HG02759 (cell line): ENCODE measurements at regions not wholly inside any gene's neighbourhood (a gene's known extent, or its start where the extent isn't known, plus 50 kb on each side); places are given as distances from the start of the nearest gene placed in this dataset.
"Not testable (repeated sequence)": the region's sequence is repeated elsewhere in the genome, so short reads cannot be mapped to it uniquely, and the experiment has no call there.

Experiments
- ATAC-seq: cut with Tn5 transposase; IDR thresholded peaks from one replicate; pipeline ENCODE4 v1.9.1; 2021; ENCODE audit warnings: mild to moderate bottlenecking, moderate library complexity; ENCODE audit not compliant: unreplicated experiment

DNA sequence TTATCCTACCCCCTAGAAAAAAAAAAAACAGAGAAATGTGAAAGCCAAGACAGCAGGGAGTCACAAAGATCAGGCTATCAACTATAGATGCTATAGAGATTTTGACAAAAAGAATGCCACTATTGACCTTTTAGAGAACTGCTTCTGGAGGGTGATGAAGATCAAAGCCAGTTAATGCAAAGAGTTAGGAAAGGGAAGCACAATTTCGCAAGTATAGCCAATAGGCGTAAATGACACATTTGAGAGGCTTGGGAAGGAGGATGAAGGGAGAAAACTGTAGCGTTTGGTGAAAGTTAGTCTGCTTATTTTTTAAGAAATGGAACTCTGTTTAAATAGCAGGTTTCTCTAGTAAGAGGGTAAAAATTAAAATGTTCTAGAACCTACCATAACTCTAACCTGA, 190.7 kb downstream of the DUSP6 start:
- ATAC-seq, result no peak

DNA sequence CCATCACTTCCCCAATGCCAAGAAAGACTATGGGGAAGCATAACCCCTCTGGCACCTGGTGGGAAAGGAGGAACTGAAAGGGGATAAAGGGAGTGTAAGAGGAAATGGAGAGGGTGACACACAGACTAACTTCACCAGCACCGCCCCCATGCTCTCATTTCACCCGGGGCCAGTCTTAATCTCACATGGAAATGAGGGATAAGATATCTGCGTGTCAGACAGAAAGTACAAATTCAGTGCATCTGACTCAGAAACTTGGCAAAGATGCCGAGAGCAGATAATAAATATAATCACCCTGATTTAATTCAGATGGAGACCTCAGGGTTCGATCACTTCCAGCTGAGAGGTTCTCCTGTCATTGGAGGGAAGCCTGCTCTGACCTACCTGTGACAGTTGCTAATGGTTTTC, 191.6 kb downstream of the DUSP6 start:
- no peak for ATAC-seq

DNA sequence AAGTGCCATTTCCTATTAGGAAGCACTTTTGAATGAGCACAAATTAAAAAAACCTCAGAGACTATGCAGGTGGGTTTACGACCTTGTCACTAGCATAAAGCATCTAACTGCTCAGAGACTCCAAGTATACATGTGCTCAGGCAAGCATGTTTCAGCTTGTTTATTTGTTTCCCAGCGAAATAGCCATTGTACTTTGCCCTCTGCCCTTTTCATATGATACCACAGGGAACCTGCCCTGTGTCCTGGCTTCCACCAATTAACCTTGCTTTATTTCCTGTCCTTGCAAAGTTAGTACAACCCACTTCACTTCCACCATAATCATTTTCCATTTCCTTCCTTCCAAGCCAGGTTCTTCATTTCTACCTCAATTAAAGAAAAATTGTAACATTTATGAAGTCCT, 194.9 kb downstream of the DUSP6 start:
- no peak for ATAC-seq

DNA sequence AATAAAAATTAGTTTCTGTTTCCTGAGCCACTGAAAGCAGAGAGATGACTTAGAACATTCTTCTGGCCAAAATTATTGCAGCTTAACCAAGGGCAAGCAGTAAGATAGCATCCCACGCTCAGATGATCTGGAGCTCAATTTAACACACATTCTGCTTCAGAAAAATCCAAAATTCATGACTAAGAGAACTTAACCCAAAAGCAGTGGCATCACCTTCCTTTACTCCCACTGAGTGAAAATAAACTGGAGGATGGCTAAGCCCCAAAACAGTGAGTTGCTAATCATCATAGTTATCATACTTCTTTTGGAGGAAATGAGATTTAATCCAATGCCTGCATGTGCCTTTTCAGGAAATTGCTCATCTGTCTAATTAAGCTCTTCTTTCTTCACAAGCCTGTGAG, 195.4 kb downstream of the DUSP6 start:
- no peak for ATAC-seq

DNA sequence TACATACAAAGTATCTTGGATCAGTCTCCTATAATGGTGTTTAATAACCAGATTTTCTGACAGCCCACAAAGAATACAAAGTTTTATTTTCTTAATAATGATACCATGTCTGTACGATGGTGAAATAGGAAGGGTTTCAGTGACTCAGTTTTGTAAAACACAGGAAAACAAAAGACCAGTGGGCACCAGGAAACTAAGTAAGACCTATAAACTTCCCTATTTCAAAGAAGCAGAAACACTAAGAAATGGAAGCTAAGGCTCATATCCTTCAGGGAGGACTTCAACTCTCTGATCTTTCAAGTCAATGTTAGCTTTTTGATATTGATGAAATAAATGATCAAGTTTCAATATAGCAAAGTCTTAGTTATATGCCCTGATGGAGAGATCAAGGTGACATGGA, 196.0 kb downstream of the DUSP6 start:
- no peak for ATAC-seq

DNA sequence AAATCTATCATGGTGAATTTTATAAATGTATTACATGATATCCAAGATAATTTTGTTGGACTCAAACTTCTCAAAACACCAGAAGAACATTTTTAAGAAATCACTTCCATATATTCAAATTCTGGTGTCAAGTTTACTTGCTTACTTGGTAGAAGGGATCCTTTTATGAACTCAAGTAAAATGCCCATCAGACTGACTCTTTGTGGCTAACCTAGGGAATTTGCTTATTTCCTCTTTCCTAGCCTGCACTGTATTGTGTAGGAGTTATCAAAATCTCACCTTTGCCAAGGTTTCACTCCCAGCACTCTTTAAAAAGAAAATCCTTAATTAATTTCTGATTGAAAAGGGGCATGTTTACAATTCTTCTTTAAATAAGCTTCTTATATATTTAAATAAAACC, 196.5 kb downstream of the DUSP6 start:
- ATAC-seq, result no peak

DNA sequence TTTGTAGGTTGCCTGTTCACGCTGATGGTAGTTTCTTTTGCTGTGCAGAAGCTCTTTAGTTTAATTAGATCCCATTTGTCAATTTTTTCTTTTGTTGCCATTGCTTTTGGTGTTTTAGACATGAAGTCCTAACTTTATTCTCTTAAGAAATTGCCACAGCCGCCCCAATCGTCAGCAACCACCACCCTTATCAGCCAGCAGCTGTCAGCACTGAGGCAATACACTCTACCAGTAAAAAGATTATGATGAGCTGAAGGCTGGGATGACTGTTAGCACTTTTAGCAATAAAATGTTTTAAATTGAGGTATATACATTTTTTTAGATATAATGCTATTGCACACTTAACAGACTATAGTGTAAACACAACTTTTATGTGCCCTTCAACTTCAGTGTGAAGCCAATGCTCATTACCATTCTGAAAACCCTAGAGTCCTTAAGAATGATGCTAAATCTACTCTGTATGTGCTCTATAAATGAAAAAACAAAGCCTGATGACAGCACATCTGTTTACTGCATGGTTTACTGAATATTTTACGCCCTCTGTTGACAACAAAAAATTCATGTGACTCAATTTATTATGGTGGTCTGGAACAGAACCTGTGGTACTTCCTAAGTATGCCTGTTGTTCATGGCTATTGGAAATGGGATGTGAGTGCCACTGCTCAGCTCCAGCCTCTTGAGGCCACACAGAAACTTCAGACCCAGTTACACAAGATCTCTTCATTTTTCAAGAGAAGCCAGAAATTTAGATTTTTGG, 197.4 kb downstream of the DUSP6 start:
- no peak for ATAC-seq

DNA sequence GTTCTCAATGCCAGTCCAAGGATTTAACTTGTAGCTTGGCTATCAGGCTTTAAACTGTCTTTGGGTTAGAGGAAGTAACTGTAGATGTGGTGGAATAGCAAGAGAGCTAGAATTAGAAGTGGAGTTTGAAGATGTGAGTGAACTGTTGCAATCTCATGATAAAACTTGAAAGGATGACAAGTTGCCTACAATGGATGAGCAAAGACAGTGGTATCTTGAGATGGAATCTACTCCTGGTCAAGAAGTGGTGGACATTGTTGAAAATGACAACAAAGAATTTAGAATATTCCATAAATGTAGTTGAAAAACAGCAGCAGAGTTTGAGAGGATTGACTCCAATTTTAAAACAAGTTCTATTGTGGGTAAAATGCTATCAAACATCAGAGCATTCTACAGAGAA, 199.0 kb downstream of the DUSP6 start:
- no peak for ATAC-seq

DNA sequence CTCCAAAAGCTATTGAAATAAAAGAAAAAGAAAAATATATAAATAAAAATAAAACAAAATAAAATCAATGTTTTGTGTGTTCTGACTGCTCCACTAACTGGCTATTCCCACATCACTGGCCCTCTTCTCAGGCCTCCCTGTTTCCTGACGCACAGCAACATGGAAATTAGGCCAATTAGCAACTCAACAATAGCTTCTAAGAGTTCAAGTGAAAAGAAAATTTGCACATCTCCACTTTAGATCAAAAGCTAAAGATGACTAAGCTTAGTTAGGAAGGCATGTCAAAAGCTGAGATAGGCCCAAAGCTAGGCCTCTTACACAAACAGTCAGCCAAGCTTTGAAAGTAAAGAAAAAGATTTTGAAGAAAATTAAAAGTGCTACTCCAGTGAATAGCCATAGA, 200.8 kb downstream of the DUSP6 start:
- ATAC-seq, result no peak

DNA sequence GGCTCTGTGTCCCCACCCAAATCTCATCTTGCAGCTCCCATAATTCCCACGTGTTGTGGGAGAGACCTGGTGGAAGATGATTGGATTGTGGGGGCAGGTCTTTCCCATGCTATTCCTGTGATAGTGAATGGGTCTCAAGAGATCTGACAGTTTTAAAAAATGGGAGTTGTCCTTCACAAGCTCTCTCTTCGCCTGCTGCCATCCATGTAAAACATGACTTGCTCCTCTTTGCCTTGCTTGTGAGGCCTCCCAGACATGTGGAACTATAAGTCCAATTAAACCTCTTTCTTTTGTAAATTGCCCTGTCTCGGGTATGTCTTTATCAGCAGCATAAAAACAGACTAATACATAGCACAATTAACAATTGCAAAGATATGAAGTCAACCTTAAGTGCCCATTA, 201.5 kb downstream of the DUSP6 start:
- not testable (repeated sequence) for ATAC-seq

DNA sequence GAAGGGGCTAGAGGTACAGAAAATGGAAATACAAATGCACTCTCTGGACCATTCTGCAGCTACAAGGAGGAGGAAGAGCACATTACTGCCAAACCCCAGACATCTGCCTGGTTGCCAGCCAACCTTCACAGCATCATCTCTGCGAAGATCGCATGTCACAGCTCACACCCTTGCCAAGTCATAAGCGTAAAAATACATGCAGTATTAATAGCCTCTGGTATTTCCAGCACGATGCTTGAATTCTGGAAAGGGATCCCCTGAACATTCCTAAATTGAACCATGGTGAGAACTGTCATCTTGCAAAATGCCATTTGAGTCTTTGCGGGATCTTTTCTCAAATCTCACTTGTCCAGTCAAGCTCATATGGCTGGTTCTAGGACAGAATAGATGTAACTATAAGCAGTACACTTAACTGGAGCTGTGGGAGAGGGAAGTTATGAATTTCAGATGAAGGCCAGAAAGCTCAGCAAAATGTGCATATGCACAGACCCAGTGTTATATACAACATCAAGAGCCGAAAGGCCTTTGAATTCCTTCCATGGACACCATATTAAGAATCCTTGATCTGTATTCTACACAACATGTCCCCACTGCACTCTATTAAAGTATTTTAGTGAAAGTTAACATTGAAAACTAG, 211.6 kb downstream of the DUSP6 start:
- ATAC-seq, result no peak

DNA sequence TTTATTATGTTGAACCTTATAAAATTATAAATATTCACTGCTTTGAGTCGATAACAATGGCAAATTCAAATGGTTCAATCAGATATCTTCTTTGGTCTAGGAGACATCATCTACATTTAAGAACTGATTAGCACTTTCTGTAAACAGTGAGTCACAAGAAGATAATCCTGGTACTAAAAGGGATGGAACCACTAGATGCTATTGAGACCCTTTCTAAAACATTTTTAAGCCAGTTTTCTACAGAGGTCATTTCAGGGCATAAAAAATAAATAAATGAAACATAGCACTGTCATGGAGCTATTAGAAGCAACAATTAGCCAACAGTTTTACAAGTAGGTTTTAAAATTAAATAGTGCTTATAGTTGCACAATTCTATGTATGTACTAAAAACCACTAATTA, 212.2 kb downstream of the DUSP6 start:
- ATAC-seq, result no peak

DNA sequence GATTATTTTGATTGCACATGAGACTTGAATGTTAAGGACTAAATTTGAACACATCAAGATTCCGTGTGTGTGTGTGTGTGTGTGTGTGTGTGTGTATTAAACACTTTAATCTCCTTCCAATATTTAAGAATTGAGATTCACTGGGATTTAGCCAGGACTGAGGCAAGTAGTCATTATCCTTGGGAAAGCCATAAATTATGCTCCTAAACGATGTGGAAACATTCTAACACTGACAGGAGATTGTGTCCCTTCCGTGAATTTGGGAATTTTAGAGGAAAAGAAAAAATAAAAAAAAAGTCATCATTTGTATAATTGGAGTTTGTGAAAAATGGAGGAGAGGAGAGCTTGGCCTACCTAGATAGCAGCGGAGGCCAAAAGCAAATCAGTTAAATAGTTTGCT, 212.9 kb downstream of the DUSP6 start:
- no peak for ATAC-seq

DNA sequence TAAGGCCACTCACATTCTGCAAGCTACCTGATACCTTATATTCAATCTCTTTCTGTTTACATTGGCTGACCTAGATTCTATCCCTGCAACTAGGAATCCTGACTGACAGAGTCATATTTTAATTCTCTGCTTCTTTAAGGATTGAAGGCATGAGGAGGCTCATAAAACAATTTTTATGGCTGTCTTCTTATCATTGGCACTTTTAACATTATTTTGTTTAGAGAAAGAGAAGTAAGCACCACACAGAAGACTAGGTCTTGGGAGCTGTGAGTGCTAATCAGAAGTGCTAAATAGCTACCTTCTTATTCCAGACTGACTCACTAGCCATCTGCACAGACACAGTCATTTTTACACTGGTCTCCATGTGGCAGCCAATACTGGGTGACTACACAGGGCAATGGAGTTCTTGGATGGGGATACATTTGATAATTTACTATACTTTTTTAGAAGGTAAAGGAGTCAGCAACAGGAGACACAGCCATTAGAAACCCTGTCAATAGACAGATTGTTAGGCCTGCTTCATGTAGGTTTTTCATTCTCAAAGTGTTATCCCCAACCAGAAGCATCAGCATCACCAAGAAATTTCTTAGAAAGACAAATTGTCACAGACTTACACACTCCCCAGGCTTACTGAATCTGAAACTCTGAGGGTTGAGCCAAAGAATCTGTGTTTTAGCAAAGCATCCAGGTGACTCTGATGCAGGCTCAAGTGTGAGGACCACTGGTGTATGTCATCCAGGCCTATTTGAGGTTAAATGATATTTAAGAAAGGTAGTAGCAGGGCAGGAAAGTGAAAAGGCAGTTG, 214.1 kb downstream of the DUSP6 start:
- ATAC-seq, result no peak

DNA sequence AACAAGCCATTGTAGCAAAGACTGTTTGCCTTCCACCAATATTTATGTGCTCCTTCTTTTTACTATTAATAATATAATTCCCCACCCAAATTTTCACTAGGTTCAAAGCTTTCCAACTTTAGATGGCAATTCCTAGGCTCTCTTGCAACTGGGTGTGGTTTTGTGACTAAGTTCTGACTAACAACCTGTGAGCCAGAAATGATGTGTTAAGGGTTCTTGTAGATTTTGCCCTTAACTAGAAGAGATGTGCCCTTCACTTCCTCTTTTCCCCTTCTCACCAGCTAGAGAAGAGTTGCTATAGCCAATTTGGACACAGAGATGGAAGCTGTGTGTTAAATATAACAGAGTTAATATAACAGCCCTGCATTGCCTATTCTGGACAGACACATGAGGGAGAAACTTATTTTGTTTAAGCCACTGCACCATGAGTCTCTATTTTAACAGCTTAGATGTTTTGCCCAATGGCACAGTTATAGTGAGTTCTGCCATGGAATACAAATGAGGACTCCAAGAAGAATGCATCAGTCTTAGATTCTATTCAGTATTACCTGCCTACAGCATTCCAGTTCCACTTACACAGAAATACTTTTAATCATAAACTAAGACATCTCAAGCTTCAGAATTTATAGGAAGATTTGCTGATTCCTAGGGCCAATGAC, 216.2 kb downstream of the DUSP6 start:
- no peak for ATAC-seq

DNA sequence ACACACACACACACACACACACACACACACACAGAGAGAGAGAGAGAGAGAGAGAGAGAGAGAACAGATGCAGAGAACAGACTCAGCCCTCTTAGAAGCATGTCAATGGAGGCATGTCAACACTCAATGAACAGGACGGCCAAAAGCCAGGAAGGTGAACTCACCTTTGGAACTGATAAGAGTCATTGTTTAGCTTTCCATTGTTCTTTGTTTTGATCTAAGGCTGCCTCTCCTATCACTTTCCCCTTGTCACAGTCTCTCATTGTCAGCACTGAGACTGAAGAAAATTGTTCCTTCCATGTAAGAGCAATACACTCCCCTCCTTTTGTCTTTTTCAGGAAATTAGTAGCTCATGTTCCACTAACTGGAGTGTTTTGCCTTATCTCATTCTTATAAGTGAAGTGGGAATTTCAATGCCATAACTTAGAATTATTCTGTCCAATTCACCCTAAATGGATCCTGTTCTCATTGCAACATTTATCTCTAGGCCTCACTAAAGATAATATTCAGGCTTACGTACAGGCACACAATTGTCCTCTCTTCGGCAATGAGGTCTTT, 218.0 kb downstream of the DUSP6 start:
- no peak for ATAC-seq

DNA sequence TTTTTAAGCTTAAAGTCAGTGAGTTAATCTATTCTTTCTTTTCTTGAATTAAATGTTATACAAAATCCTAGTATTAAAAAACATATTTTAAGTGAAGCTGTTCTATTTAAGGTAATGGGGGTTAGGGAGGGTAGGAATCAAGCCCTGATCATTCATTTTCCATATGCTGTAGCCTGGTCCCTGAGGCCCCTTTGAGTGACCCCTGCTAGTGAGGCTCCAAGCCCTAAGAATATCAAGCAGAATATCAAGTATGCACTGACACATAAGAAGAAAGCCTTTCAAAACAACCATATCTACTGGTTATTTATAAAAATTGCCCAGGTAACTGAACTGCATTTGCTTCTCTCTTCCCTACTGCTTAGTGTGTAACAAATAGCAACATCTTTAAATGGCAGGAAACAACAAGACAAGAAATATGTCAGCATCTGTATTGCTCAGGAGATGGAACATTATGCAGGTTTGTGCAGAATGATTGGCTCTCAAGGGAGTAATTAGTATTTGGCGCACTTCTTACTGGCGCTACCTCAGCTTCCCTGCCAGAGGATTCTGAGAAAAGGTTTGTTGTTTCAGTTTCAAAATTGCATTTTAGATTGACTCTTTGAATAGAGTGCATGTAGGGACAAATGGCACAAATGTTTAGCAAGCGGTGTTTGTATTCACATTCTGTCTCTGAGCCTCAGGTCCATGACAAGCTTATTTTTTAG, 223.0 kb downstream of the DUSP6 start:
- ATAC-seq, result no peak

DNA sequence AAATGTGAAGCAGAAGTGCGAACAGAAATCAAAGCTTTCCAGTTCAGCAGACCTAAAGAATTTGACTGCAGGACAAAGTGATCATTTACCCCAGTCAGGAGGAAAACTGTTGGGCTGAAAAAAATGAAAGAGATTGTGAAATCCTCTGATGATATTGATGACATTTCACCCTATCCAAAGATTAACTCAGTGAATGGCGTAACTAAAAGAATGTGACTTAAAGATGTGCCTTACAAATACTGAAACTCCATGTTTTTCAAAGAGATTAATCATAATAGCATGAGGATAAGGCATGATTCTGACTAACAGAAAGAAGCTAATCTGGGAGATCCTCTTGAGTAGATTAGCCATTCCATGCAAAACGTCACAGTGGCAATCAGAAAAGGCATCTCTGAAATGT, 225.6 kb downstream of the DUSP6 start:
- no peak for ATAC-seq

DNA sequence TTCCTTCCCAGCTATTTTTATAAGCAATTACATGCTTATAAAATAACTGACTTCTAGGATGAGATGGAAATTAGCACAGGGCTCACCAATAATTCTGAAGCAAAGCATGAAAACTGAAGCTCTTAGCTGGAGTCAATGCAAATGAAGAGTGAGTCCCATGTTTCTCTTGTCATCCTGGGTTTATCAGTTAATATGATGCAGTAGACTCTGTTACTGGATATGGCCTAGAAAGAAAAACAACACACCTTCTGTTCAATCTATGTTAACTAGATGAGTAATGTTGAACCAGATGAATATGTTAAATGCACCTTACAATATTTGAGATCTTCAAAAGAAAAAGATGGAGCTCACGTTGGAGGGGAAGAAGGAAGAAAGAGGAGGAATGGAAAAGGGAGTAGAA, 229.4 kb downstream of the DUSP6 start:
- ATAC-seq, result no peak

DNA sequence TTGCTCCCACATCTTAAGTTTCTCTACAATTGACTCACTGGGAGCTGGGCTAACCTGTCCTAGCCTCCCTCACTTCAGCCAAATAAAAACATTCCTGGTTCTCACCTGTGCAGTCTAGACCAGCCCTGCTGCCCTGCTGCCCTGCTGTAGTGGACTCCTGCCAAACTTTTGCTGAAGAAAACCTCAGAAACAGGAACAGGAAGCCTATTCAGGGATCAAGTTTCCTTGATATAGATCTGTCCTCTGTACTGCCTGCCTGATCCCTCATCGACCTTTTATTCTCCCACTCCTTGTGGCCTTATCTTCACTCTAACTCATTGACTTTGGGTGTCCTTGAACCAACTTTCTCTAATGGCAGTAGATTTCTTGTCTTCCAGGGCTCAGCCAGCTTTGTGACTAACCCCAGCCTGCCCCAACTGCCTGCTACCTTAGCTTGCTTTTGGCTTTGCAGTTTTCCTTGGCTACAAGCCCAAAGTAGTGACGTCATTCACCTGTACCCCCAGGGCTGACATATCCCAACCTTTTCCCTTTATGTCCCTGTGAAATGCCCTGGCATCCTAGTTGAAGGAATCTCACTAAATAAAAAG, 234.8 kb downstream of the DUSP6 start:
- no peak for ATAC-seq
